Muscle layer of duodenum (tissue), 2 donors: ENCODE measurements at regions not wholly inside any gene's neighbourhood (a gene's known extent, or its start where the extent isn't known, plus 50 kb on each side); places are given as distances from the start of the nearest gene placed in this dataset.
"Not testable (repeated sequence)": the region's sequence is repeated elsewhere in the genome, so short reads cannot be mapped to it uniquely, and the experiment has no call there.

Experiments
- H3K27ac ChIP-seq: one replicate; pipeline ENCODE4 v1.7.0; 2013; ENCODE audit warnings: mild to moderate bottlenecking, low read length
- H3K27me3 ChIP-seq: one replicate; pipeline ENCODE4 v1.7.0; 2013; ENCODE audit warnings: low read depth, mild to moderate bottlenecking, control low read depth, low read length
- H3K36me3 ChIP-seq, 2 donors: one replicate each; pipeline ENCODE4 v1.7.0; 2013; ENCODE audit warnings: low read length in 2 of 2, control low read depth in 1 of 2, mild to moderate bottlenecking in 1 of 2; ENCODE audit not compliant: insufficient read depth in 2 of 2, control insufficient read depth in 1 of 2
- H3K4me1 ChIP-seq, 2 donors: one replicate each; pipeline ENCODE4 v1.7.0; 2013; ENCODE audit warnings: low read length in 2 of 2, mild to moderate bottlenecking in 2 of 2, control low read depth in 1 of 2, moderate library complexity in 1 of 2; ENCODE audit not compliant: insufficient read depth in 2 of 2, control insufficient read depth in 1 of 2
- H3K4me3 ChIP-seq, 2 donors: one replicate each; pipeline ENCODE4 v1.7.0; 2013; ENCODE audit warnings: low read length in 2 of 2, low read depth in 1 of 2, mild to moderate bottlenecking in 1 of 2
- H3K9me3 ChIP-seq, 2 donors: one replicate each; pipeline ENCODE4 v1.7.0; 2013; ENCODE audit warnings: low read length in 2 of 2, control low read depth in 1 of 2, mild to moderate bottlenecking in 1 of 2; ENCODE audit not compliant: control insufficient read depth in 1 of 2
- donor health status: healthy.

DNA sequence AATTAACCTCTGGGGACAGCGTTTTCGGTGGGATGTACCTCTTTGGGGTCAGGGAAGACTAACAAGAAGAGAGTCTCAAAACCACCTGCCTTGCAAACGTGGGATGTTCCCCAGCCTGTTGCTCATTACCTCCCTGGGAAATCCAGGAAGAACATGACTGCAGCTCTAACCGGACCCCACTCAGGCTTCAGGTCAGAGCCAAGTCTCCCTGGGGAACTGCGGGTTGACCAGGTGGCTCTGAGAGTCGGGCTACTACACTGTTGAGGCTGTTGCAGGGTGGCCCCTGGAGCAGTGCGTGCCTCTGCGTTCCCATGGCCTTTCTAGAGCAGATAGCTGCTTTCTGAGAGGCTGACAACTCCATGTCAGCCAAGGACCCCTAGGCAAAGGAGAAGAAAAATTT is 309.1 kb downstream of the FOXL1 start:
- Histone ChIP-seq H3K36me3 (no peaks in the 10 kb centered on the region), H3K9me3 (no peaks in the 10 kb centered on the region), H3K27me3 (no peaks in the 10 kb centered on the region), H3K4me3 (no peak overlapping the region), H3K27ac (no peak overlapping the region), H3K4me1 (peaks cover 0 to 3% of the 10 kb centered on the region in 2 donors)

DNA sequence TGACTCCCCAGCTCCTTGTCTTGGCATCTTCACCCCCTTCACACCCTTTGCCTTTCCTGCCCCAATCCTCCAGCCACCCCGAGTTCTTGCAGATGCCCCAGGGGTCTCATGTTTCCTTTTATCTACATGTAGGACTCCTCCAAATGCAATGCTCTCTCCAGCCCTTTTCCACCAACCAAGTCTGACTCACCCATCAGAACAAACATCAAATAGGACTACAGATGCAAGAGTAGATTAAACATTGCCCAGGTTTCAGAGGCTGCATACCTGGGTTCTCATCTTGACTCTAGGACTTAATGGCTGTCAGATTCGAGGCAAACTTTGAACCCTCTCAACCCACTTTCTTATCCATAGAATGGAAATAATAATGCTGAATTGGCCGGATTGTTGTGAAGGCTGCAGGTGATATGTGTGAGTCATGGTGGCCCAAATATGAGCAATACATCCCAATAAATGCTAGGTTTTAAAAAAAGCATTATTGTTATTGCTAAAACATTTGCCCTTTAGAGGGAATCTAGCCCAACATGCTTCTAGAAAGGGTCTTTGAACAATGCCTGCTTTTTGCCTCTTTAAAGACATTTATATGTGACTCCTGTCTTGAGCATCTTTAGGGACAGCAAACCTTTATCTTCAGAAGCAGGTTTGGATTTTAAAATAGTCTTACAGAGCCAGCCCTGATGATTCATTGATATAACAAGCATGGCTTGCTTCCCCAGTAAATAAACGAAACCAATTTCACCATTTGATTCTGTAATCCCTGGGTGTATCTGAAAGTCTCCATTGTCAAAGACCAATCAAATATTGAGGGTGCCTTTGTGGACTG is 310.1 kb downstream of the FOXL1 start:
- Histone ChIP-seq H3K4me1 (no peaks in the 10 kb centered on the region), H3K36me3 (no peaks in the 10 kb centered on the region), H3K27ac (no peak overlapping the region), H3K9me3 (no peaks in the 10 kb centered on the region), H3K4me3 (no peak overlapping the region), H3K27me3 (no peaks in the 10 kb centered on the region)

DNA sequence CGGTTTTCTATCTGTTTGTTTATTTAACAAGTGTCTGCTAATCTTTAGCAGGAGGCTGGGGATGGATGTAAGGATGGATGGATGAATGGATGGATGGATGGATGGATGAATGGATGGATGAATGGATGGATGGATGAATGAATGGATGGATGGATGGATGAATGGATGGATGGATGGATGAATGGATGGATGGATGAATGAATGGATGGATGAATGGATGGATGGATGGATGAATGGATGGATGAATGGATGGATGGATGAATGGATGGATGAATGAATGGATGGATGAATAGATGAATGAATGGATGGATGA is 310.7 kb downstream of the FOXL1 start:
- H3K27ac ChIP-seq, H3K27me3 ChIP-seq, H3K4me3 ChIP-seq, H3K4me1 ChIP-seq, H3K9me3 ChIP-seq, H3K36me3 ChIP-seq: not testable (repeated sequence)

DNA sequence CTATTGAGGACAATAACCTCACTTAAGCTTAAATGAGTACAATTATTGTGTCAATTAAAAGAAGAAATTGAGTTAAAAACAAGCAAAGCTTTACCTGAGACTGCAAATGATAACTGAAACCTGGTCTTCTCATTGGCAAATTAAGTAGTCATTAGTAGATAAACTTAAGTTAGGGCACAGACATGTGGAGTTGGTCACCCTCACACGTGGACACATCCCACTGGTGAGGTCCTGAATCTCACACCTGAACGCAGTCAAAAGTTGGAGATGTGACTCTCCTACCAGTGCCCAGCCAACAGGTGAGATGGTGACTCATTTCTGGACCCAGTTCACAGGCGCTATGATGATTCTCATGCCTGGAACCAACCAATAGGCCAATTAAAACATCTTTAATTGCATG is 311.6 kb downstream of the FOXL1 start:
- H3K36me3 ChIP-seq: no peaks in the 10 kb centered on the region
- H3K9me3 ChIP-seq: no peaks in the 10 kb centered on the region
- no peak overlapping the region for H3K4me3 ChIP-seq
- H3K27me3 ChIP-seq: no peaks in the 10 kb centered on the region
- H3K4me1 ChIP-seq: no peaks in the 10 kb centered on the region
- no peak overlapping the region for H3K27ac ChIP-seq

DNA sequence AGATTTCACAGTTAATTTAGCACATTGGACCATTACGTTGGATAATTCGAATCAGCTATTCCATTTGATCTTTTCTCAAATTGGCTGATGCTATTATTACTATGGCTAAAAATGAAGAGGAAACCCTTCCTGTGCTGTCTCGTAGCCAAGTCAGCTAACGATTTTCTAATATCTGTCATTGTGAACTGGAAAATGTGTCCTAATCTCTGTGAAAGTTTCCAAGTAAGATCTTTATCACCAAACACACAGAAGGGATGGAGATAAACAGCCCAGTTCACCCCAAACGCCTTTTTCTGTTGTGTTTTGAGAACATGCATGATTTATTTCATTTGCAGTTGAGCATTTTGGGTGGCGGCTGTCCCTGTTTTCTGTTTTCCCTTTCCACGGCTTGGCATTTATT is 312.8 kb downstream of the FOXL1 start:
- no peak overlapping the region for H3K27ac ChIP-seq
- no peaks in the 10 kb centered on the region for H3K4me1 ChIP-seq
- H3K4me3 ChIP-seq: no peak overlapping the region
- H3K9me3 ChIP-seq: no peaks in the 10 kb centered on the region
- no peaks in the 10 kb centered on the region for H3K36me3 ChIP-seq
- H3K27me3 ChIP-seq: peaks cover 3% of the 10 kb centered on the region

DNA sequence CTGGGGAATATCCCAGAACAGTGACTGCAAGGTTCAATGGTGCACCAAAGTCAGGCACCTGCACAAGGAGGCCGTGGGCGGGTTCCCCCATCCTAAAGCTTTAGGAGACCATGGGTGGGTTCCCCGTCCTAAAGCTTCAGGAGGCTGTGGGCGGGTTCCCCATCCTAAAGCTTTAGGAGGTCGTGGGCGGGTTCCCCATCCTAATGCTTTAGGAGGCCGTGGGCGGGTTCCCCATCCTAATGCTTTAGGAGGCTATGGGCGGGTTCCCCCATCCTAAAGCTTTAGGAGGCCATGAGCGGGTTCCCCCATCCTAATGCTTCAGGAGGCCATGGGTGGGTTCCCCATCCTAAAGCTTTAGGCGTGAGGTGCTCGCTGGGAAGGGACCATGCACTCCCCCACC is 313.3 kb downstream of the FOXL1 start:
- H3K9me3 ChIP-seq: no peaks in the 10 kb centered on the region
- H3K4me3 ChIP-seq: no peak overlapping the region
- H3K27me3 ChIP-seq: peaks cover 3% of the 10 kb centered on the region
- H3K27ac ChIP-seq: no peak overlapping the region
- no peaks in the 10 kb centered on the region for H3K4me1 ChIP-seq
- no peaks in the 10 kb centered on the region for H3K36me3 ChIP-seq

DNA sequence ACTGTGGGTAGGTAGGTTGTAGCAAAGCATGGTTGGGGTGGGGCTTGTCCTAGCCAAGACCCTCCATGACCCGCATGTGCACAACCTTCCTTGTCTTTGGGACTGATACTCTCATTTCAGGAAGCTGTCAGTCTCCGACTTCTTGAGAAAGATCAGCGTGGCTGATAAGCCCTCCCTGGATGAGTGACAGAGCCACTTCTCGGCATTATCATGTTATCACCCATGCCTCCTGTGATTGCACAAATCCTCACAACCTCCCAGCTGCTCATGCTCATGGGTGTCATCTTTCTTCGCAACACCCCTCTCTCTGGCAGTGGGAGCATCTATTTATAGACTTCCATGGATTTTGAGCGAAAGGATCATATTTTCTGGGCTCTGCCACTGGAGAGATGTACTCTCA is 314.2 kb downstream of the FOXL1 start:
- Histone ChIP-seq H3K4me3 (no peak overlapping the region), H3K4me1 (no peaks in the 10 kb centered on the region), H3K36me3 (no peaks in the 10 kb centered on the region), H3K27ac (no peak overlapping the region), H3K27me3 (peaks cover 3% of the 10 kb centered on the region), H3K9me3 (no peaks in the 10 kb centered on the region)

DNA sequence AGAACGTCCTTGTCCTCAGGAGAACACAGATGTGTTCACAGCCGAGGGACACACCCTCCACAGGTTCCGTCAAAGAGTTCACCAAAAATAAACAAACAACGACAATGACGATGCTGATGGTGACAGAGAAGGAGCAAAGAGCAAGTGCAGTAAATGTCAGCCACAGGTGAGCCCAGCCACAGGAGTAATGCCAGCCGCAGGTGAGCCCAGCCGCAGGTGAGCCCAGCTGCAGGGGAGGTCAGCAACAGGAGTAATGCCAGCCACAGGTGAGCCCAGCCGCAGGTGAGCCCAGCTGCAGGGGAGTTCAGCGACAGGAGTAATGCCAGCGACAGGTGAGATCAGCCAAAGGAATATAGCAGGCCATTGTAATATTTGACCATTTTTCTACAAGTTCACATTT is 315.2 kb downstream of the FOXL1 start:
- H3K27me3 ChIP-seq: peaks cover 3% of the 10 kb centered on the region
- H3K4me1 ChIP-seq: no peaks in the 10 kb centered on the region
- H3K9me3 ChIP-seq: no peaks in the 10 kb centered on the region
- H3K36me3 ChIP-seq: no peaks in the 10 kb centered on the region
- H3K27ac ChIP-seq: no peak overlapping the region
- no peak overlapping the region for H3K4me3 ChIP-seq

DNA sequence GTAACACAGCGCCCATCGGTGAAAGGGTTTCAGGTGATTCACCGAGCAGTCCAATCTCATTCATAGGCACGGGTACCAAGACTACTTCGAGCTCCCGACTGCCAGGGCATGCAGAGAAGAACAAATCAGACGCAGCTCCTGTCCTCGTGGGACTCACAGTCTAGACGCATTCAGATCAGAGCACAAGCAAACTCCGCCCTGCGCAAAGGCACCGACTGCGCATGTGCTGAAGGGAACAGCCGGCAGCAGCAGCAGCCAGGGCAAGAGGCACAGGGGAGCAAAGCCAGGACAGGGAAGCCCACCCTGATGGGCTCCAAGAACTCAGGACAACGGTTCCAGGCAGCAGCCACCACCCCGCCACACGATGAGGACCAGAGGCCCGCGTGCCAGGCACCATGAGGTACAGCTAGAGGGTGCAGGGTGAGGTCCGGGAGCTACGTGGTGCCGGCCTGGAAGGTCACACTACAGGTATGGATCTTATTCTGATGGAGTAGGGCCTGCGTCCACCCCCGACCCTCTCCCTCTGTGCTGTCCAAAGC is 315.7 kb downstream of the FOXL1 start:
- Histone ChIP-seq H3K4me3 (no peak overlapping the region), H3K36me3 (no peaks in the 10 kb centered on the region), H3K4me1 (no peaks in the 10 kb centered on the region), H3K9me3 (no peaks in the 10 kb centered on the region), H3K27ac (no peak overlapping the region), H3K27me3 (peaks cover 3% of the 10 kb centered on the region)

DNA sequence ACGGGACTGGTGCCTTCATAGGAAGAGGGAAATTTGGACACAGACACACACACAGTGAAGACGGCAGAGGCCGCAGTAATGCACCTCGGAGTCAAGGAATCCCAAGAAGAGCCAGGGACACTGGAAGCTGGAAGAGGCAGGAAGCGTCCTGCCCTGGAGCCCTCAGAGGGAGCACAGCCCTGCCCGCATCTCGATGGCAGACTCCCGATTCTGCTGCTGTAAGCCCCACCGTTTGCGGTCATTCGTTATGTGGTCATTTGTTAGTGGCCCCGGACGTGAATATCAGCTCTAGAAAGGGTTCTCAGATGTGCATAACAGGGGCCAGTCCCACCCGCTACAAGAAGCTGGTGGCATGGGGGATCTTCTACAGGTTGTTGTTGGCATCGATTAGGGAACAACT is 316.6 kb downstream of the FOXL1 start:
- peaks cover 3% of the 10 kb centered on the region for H3K27me3 ChIP-seq
- no peak overlapping the region for H3K27ac ChIP-seq
- H3K9me3 ChIP-seq: no peaks in the 10 kb centered on the region
- no peaks in the 10 kb centered on the region for H3K36me3 ChIP-seq
- H3K4me1 ChIP-seq: no peaks in the 10 kb centered on the region
- no peak overlapping the region for H3K4me3 ChIP-seq

DNA sequence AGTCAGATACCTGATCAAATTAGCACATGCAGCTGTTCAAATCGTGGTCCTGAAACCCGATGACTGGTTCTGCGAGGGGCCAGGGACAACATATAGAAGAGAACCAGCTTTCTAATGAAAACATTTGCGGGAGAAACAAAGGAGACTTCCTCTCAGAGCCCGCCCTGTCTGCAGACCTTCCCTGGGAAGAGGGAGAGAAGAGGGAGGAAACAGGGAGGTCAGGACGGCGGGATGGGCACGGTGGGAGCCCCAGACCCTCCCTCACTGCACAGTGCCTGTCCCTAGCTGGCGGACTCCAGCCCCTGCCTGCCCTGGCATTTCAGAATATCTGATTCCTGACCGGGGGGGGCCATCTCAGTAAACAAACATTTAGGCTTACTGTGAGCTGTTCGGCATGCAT is 317.3 kb downstream of the FOXL1 start:
- Histone ChIP-seq H3K27ac (no peak overlapping the region), H3K9me3 (no peaks in the 10 kb centered on the region), H3K4me3 (no peak overlapping the region), H3K27me3 (peaks cover 3% of the 10 kb centered on the region), H3K4me1 (no peaks in the 10 kb centered on the region), H3K36me3 (no peaks in the 10 kb centered on the region)

DNA sequence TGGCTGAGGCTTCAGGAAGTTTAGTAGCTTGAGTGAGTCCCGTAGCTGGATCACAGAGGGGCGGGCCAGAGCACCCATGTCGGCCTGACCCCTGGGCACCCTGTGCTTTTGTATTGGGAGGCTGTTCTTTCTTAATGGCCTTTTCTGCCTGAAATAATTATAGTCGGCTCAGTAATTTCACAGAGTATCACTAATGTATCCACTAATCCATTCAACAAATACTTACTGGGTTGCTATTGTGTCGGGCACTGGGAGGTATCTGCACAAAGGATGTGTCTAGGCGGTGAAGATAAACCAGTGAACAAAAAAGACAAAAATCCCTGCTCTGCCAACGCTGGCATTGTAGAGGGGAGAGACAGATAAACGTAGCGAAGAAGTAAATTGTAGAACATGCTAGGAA is 318.6 kb downstream of the FOXL1 start:
- no peak overlapping the region for H3K4me3 ChIP-seq
- no peaks in the 10 kb centered on the region for H3K9me3 ChIP-seq
- H3K27me3 ChIP-seq: peaks cover 3% of the 10 kb centered on the region
- no peaks in the 10 kb centered on the region for H3K4me1 ChIP-seq
- H3K27ac ChIP-seq: no peak overlapping the region
- no peaks in the 10 kb centered on the region for H3K36me3 ChIP-seq
